Ectodermal cell (in vitro differentiated cells): ENCODE measurements at regions not wholly inside any gene's neighbourhood (a gene's known extent, or its start where the extent isn't known, plus 50 kb on each side); places are given as distances from the start of the nearest gene placed in this dataset.
"Not testable (repeated sequence)": the region's sequence is repeated elsewhere in the genome, so short reads cannot be mapped to it uniquely, and the experiment has no call there.

Experiments used
- H3K27ac ChIP-seq: 2 replicates; pipeline ENCODE4 v1.7.0; 2013; ENCODE audit warnings: mild to moderate bottlenecking, low read depth, low read length; ENCODE audit not compliant: insufficient read depth, poor library complexity, severe bottlenecking
- H3K27me3 ChIP-seq: 2 replicates; pipeline ENCODE4 v1.7.0; 2013; ENCODE audit warnings: mild to moderate bottlenecking, low read length; ENCODE audit not compliant: insufficient read depth, control insufficient read depth, poor library complexity, severe bottlenecking
- H3K36me3 ChIP-seq: one replicate; pipeline ENCODE4 v1.7.0; 2013; ENCODE audit warnings: low read length; ENCODE audit not compliant: control insufficient read depth, insufficient read depth
- H3K4me1 ChIP-seq: one replicate; pipeline ENCODE4 v1.7.0; 2013; ENCODE audit warnings: low read length; ENCODE audit not compliant: control insufficient read depth, insufficient read depth
- H3K4me3 ChIP-seq: 2 replicates; pipeline ENCODE4 v1.7.0; 2013; ENCODE audit warnings: low read depth, low read length, control low read depth; ENCODE audit not compliant: insufficient read depth
- H3K9me3 ChIP-seq: 2 replicates; pipeline ENCODE4 v1.7.0; 2013; ENCODE audit warnings: mild to moderate bottlenecking, low read length, moderate library complexity; ENCODE audit not compliant: control insufficient read depth
- WGBS, 2 experiments: methylation state at CpG; one replicate each; pipeline ENCODE4 v1.1.7; 2013; ENCODE audit warnings: missing lambda C conversion rate in 2 of 2; 5-methylcytosine and 5-hydroxymethylcytosine counted together

- H3K4me1 ChIP-seq, result no peaks in the 10 kb centered on the region
- no peak overlapping the region for H3K4me3 ChIP-seq
- H3K27me3 ChIP-seq, result no peaks in the 10 kb centered on the region
- no peak overlapping the region for H3K27ac ChIP-seq
- H3K9me3 ChIP-seq, result peaks cover 2% of the 10 kb centered on the region
- WGBS, 2 experiments, result 85 to 86% methylated on average over 6 of the region's 6 CpGs
- no peaks in the 10 kb centered on the region for H3K36me3 ChIP-seq
These were observed 251.9 kb upstream of the GRM3 start for GRCh38 chr7:86391813-86392212.

- not testable (repeated sequence) for H3K27me3 ChIP-seq, H3K9me3 ChIP-seq, H3K27ac ChIP-seq, H3K4me3 ChIP-seq, H3K4me1 ChIP-seq, H3K36me3 ChIP-seq
- 91 to 96% methylated on average over 10 of the region's 10 CpGs for WGBS, 2 experiments
These were observed 268.1 kb upstream of the GRM3 start for GRCh38 chr7:86375602-86376001.

- WGBS, 2 experiments, result 87 to 100% methylated on average over 2 to 3 of the region's 3 CpGs
- Histone ChIP-seq H3K27ac (no peak overlapping the region), H3K4me1 (no peaks in the 10 kb centered on the region), H3K9me3 (no peaks in the 10 kb centered on the region), H3K4me3 (no peak overlapping the region), H3K36me3 (no peaks in the 10 kb centered on the region), H3K27me3 (no peaks in the 10 kb centered on the region)
These were observed 271.4 kb upstream of the GRM3 start for GRCh38 chr7:86372262-86372661.

DNA sequence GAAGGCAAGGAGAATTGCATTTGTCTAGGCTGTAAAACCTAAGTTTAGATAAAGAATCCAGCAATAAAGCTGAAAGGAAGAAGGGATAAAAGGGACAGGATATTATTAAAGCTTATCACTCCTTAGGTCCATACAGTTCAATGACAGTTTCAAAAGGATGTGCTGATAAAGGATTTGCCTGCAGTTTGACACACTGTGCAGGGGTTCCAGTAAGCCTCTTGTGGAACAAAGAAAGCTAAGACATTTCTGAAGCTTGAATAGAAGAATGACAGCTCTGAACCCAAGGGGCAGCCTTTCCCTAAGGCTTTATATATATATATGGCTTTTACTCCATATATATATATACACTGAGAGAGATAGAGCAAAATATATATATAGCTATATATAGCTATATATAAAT is 276.8 kb upstream of the GRM3 start:
- H3K4me3 ChIP-seq, result no peak overlapping the region
- H3K36me3 ChIP-seq, result no peaks in the 10 kb centered on the region
- H3K27me3 ChIP-seq, result no peaks in the 10 kb centered on the region
- H3K27ac ChIP-seq, result no peak overlapping the region
- H3K9me3 ChIP-seq, result no peaks in the 10 kb centered on the region
- H3K4me1 ChIP-seq, result no peaks in the 10 kb centered on the region

GRCh38 chr7:86340407-86340806 is 303.3 kb upstream of the GRM3 start:
- H3K4me3 ChIP-seq, H3K4me1 ChIP-seq, H3K9me3 ChIP-seq, H3K36me3 ChIP-seq, H3K27me3 ChIP-seq, H3K27ac ChIP-seq: not testable (repeated sequence)
- WGBS, 2 experiments, result 68 to 78% methylated on average over 9 to 12 of the region's 14 CpGs

- 71% methylated on average over 3 of the region's 3 CpGs for WGBS, 2 experiments
- Histone ChIP-seq H3K27ac (no peak overlapping the region), H3K27me3 (no peaks in the 10 kb centered on the region), H3K4me3 (no peak overlapping the region), H3K4me1 (no peaks in the 10 kb centered on the region), H3K36me3 (no peaks in the 10 kb centered on the region), H3K9me3 (no peaks in the 10 kb centered on the region)
These were observed 304.7 kb upstream of the GRM3 start for GRCh38 chr7:86339051-86339450.

DNA sequence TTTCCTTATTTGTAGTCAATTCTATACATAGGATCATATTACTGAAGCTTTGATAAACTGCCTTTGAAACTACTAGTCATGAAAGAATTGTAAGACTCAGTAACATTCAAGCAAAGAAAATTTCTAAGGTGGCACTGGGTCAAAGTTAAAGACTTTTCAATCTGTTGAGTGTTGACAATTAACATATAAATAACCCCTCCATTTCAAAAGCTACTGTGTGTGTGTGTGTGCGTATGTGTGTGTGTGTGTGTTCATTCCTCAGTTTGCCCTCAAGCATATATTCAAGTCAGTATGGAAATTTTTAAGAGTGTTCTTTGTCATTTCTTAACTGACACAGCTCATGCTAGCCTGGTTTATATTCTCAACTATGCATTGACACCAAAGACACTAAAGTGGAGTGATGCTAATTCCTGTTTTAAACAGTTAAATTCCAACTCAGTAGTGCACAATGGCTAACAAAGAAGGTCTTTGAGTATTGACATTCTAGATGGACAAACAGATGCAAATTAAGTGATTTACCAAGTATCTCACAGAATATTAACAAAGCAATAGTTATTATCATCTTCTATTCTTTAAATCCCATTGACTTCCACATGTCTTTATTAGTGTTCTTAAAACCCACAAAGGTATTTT is 314.8 kb upstream of the GRM3 start:
- WGBS, 2 experiments, result 0% methylated on average over 1 of the region's 1 CpG; no CpG with 5 or more reads in 1 of the 2 experiments
- H3K27ac ChIP-seq, result no peak overlapping the region

DNA sequence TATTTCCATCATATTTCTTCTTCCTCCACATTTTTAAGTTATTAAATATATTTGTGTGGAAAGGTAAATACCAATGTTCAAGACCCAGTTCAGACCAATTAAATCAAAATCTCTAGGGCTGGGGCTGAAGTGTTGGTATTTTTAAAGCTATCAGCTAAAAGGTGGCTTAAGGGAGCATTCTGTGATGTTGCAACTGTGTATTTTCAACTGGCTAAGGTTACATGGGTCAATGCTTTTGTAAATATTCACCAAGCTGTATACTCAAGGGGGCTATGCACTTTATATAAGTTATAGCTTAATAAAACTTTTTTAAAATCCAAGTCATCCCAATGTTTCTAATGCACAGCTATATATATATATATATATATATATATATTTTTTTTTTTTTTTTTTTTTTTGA is 316.9 kb upstream of the GRM3 start:
- Histone ChIP-seq H3K4me3 (no peak overlapping the region), H3K9me3 (no peaks in the 10 kb centered on the region), H3K36me3 (no peaks in the 10 kb centered on the region), H3K27me3 (no peaks in the 10 kb centered on the region), H3K4me1 (no peaks in the 10 kb centered on the region), H3K27ac (no peak overlapping the region)

More for the DNA sequence above, 314.8 kb upstream of the GRM3 start:
- Histone ChIP-seq H3K9me3 (no peaks in the 10 kb centered on the region), H3K4me1 (no peaks in the 10 kb centered on the region), H3K36me3 (no peaks in the 10 kb centered on the region), H3K27me3 (no peaks in the 10 kb centered on the region), H3K4me3 (no peak overlapping the region)

DNA sequence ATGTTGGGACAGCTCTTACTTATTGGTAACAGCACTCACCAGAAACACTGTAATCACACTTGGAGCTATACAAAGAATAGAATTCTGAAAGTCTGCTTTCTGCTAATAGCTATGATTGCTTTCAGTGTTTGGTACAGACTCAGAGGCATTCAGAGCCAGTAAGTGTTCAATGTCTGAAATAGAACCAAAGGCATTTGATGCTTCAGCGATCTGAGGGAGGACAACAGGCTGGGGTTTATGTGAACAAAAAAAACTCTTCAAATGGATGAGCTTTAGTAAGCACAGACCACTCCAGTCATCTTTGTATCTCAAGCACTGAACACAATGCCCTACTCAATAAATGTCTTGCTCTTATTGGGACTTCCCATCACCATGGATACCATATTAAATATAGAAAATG is 322.8 kb upstream of the GRM3 start:
- Histone ChIP-seq H3K36me3 (no peaks in the 10 kb centered on the region), H3K4me3 (no peak overlapping the region), H3K27ac (no peak overlapping the region), H3K9me3 (no peaks in the 10 kb centered on the region), H3K4me1 (no peaks in the 10 kb centered on the region), H3K27me3 (no peaks in the 10 kb centered on the region)
- WGBS, 2 experiments, result 91 to 94% methylated on average over 1 of the region's 1 CpG

DNA sequence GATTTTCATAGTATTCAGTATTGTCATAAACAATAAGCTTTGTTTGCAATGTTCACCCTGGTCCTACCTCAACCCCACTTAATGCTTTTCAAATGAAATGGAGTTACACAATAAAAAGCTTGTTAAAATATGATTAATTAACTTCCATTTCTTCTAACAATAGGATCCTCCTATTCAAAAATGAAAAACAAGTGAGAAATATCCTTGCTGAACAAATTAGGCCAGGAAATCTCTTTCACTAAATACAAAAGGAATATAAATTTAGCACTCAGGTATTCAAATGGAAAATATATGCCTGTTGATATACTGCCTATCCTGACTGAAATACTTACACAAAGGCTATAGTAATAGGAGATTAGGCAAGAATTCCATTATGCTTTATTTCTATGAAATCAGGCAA is 323.4 kb upstream of the GRM3 start:
- H3K9me3 ChIP-seq, result no peaks in the 10 kb centered on the region
- no peaks in the 10 kb centered on the region for H3K4me1 ChIP-seq
- H3K36me3 ChIP-seq, result no peaks in the 10 kb centered on the region
- H3K27me3 ChIP-seq, result no peaks in the 10 kb centered on the region
- H3K4me3 ChIP-seq, result no peak overlapping the region
- no peak overlapping the region for H3K27ac ChIP-seq

DNA sequence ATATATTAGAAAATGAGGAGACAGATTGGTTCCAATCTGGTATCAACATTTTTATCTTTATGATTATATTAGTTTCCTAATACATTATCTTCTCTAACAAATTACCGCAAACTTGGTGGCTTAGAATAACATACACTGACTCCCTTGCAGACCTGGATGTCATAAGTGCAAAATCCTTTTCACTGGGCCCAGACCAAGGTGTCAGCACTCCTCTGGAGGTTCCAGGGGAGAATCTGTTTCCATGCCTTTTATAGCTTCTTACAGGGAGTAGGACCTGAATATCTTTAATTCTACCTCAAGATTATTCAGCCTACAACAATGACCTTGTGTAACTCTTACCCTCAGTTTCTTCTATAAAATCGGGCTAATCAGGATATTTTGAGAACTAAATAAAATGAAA is 329.9 kb upstream of the GRM3 start:
- Histone ChIP-seq H3K27ac (no peak overlapping the region), H3K9me3 (no peaks in the 10 kb centered on the region), H3K4me1 (no peaks in the 10 kb centered on the region), H3K36me3 (no peaks in the 10 kb centered on the region), H3K27me3 (no peaks in the 10 kb centered on the region), H3K4me3 (no peak overlapping the region)
- WGBS, 2 experiments, result 87 to 90% methylated on average over 1 of the region's 2 CpGs
